Activated CD8-positive, alpha-beta memory T cell treated with anti-CD3 and anti-CD28 coated beads, Interleukin-2, amount 50 U/mL, for 24 hours (primary cell): ENCODE measurements at regions not wholly inside any gene's neighbourhood (a gene's known extent, or its start where the extent isn't known, plus 50 kb on each side); places are given as distances from the start of the nearest gene placed in this dataset.

Source experiments
- DNase-seq: peaks from one replicate; pipeline ENCODE4 v3.0.0-alpha.2; 2020; ENCODE audit errors: extremely low read depth

DNA sequence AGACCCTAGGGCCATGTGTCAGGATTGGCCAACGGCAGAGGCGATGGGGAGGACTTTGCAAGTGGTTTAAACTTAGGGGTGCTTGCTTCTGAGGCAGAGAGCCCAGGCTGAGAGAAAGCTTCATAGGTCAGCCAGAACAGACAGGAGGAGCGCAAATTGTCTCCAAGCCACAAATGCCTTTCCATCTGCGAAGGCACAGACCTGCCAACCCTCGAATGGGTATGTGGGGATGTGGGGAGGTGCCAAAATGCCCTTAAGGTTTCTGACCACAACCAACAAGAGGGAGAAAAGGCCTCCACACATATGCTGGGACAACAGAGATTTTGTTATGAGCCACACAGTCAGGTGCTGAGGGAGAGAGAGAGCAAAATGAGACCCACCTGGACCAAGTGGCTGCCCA lies 283.6 kb downstream of the CYP26B1 start:
- no peak for DNase-seq

DNA sequence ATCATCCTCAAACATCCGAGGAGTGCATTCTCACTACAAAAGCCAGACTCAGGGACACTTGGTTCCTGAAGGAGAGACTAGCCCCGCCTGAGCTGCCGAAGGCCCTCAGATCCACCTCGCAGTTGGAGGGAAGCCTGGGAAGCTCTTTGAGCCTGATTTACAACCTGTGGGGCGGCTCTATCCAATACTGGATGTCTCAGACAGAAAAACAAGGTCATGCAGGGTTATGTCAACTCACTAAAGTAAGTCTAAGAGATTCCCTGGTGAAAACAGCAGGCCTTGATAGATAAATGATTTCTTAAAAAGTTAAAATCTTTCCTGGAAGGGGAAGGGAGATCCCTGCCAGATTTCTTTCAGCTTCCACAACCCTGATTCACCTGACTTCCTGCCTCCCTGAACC lies 284.3 kb downstream of the CYP26B1 start:
- no peak for DNase-seq

DNA sequence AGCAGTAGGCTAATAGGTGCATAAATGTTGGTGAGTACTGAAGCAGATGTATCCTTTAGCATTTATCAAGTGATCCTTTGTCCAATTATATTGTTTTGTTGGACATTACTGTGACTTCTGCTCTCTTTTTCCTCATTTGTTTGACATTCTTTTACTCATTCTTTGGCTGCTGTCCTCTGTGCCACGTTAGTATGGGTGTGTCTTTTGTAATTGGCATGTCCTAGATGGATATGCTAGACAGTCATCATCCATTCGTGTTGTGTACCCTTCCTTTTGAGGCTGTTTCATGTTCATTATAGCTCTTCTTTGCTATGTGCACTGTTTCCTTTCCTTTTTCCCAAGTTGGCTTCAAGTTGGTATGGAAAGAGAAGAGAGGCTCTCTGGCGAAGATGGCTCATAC lies 284.7 kb downstream of the CYP26B1 start:
- no peak for DNase-seq

DNA sequence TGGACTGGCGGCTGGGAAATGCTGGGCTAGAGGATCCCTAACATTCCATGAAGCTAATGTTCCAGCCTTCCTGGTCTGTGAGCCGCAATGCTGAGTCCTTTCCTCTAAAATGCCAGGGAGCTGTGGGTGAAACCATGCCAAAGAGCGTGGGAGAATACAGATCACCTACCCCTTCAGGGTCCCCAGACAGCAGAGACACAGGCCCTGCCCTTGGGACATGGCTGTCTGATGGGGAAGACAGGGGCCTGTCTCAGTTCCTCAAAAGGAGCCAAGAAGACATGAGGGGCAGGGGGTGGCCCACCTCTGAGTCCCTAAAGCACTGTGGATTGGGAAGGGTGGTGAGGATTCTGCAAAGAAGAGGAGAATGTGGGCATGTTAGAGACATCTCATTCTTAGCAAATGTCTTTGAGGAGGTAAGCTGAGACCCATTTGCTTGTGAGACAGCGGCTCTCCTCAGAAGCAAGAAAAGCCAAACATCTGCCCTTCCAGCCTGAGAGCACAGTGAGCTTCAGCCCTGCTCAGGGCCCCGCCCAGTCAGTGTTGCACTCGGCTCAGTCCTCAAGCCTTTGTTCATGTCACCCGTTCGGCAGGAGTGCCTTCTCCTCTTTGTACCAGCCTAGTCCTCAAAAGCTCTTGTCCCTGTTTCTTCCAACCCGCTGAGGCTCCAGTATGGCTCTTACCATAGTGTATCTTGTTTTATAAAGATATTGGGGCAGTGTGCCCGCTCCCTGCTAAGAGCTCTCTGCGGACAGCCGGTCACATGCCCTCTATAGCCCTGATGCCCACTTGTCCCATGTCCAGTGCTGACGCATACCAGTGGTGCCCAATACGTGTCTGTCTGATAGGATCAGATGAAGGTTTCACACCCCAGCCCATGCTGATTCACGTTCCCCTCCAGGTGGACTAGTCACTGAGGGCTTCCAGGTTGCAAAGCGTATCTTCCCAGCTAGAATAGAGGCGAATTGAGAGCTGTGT lies 286.2 kb downstream of the CYP26B1 start:
- no peak for DNase-seq

DNA sequence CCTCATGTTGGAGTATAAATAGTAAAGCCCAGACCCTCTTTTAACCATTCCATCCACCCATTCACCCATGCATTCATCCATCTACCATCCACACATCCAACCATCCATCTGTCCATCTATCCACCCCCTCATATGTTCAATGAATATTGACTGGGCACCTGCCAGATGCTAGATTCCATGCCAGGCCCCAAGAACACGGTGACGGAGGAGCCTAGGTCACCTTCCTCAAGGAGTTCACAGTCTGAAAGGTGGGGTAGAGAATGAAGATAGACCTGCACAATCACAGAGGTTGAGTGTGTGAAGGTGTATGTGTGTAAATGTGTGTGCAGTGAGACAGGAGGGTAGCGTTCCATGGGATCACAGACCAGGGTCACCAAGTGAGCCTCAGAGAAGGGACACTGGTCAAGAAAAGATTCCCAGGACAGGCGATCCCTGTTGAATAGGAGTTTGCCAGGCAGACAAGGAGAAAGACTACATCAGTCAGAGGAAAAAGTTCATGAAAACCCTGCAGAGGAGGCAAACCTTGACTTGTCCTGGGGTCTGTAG lies 287.2 kb downstream of the CYP26B1 start:
- DNase-seq = no peak

DNA sequence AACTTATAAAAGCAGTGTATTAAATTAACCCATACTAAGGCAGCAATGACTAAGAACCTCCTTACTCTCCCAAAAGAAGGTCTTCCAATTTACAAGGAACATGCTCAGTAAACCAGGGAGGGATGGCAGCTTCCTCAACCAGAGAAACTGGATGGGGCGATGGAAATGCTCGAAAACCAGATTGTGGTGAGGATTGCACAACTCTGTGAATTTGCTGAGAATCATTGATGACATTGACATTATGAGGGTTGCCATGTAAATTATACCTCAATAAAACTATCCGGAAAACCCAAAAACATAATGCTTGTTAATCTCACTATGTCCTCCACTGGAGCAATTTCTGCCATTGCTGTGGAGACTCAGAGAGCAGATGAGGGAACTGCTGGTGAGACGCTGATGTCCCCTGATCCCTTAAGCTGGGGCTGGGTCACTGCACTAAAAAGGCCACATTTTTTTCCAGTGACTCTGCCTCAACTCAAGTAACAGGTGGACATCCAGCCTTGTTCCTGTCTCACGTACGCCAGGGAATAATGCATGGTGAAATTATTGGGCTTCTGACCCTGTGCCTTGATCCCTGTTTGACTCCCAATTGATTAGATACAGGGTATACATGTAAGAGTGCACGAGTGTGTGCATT lies 288.3 kb downstream of the CYP26B1 start:
- no peak for DNase-seq

DNA sequence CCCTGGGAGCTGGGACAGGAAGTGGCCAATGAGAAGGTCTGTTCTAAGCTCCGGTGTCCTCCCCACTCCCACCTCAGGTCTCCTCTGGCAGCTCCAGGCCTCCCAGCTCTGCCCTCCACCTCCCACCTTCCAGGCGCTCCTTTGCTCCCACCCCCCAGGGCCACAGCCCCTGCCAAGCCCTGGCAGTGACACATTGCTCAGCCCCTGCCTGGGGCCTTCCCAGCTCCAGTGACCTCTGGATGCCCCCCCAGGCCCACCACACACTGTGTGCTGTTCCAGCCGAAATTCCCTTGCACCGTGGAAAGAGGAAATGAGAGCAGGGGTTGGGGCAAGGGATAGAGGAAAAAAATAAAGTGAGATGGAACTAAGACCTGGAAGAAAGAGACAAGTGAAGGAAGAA lies 289.6 kb downstream of the CYP26B1 start:
- no peak for DNase-seq

DNA sequence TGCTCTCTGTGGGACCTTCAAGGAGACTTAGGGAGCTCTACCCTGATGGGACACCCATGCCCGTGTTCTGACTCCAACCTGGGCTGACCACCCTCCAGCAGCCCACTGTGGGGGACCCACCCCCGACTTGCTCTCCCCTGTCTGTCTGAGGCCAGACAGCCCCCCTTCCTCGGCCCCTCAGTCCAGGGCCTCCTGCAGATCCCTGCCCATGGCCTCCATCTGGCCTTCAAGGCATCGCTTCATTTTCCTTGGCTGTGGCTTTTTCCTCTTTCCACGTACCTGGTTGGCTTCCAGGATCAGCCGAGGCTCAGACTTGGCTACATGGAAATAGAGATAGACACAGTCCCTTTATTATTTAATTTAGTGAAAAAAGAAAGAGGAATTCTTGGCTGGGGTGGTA lies 290.0 kb downstream of the CYP26B1 start:
- no peak for DNase-seq

DNA sequence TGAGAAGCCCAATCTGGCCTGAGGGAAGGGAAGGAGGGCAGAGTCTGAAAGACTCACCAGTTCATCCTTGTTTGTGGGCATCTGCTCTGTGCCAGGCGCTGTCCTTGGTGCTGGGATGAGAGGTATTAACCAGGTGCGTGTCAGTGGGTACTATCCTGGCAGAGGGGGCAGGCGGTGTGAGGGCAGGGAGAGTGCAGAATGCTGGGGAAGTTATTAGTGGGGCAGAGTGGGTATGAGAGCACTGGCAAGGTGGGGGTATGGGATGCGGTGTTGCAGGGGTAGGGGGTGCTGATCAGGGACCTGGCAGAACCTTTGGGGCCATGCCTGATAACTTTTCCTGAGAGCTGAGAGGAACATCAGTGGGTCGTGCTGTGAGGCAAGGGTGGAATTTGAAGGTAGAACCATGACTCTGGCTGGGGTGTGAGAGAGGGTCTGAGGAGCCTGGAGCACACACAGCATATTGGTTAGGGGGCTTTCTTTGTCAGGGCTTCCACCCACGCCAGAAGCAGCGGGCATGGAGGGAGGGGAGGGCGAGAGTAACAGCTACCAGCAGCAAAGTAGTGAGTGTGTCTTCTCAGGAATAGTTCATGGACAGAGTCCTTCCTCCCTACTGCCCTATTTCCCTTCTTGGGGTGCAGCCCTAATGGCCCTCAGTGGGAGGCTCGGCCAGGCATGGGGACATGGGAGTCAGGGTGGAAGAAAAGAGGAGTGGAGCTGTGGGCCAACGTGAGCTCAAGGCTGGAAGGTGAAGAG lies 290.7 kb downstream of the CYP26B1 start:
- no peak for DNase-seq

DNA sequence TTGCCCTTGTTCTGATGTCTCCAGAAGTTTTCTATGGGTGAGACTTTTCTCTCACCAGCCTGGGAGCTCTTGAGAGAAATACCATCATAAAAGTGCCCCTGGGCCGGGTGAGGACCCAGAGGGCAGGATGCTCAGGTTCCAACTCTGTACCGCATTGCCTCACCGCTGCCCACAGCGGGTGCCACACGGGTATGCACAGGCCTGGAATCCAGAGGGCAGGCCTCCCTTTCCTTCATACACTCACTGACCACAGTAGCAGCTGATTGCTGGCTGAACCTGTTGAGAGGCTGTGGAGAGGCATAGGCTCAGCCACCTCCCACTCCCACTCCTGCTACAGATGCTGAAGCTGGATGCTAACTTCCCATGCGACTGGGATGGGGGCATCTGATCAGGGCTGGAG lies 293.8 kb downstream of the CYP26B1 start:
- no peak for DNase-seq

DNA sequence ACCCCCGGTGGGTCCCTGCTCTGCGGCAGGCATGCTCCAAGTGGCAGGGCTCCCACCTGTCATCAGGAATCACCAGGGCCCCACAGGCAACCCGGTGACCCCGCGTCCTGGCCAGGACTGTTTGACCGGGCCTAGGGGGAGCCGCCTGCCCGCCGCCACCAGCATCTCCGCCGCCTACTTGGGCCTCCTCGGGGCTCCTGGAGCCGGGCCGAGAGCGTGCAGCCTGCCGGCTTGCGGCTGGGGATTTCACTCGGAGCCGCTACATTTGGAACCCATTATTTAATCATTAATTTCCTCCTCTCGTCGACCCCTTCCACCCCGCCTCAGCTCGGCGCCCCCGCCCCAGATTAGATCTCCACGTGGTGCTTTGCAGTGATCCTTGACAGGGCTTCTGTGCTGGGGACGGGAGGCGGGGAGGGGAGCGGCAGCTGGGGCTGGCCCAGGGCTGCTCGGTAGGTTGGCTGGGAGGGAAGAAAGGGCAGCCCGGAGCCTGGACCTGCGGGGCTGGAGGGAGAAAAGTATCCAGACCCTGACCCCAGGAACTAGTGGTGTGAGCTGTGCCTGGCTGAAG lies 295.4 kb downstream of the CYP26B1 start:
- DNase-seq = no peak

DNA sequence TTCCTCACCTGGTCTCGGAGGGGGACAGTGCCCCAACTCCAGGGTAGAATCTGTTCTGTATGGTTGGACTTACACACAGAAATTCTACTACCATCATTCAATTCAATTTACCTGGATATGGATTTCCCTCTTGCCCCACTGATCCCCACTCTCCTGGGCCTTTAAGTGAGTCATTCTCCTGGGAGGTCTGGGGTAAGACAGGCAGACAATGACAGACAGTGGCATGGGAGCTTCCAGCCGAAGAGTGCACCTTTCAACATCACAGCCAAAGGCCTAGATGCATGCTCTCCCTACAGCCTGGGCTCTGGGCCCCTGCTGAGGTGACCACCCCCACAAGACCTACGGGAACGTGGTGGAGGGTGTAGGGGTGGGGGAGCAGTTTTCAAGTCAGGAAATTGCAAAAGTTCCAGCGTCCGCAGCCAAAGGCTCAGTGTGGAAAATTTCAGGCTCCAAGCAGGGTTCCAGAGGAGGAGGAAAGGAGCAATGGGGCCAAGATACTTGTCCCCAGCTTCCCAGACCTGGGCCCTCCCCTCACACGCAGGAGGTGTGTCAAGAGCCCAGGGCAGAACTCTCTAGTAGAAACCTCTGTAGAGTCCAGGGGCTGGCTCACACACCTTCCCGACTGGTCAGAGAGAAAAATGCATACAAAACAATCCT lies 296.4 kb downstream of the CYP26B1 start:
- no peak for DNase-seq

DNA sequence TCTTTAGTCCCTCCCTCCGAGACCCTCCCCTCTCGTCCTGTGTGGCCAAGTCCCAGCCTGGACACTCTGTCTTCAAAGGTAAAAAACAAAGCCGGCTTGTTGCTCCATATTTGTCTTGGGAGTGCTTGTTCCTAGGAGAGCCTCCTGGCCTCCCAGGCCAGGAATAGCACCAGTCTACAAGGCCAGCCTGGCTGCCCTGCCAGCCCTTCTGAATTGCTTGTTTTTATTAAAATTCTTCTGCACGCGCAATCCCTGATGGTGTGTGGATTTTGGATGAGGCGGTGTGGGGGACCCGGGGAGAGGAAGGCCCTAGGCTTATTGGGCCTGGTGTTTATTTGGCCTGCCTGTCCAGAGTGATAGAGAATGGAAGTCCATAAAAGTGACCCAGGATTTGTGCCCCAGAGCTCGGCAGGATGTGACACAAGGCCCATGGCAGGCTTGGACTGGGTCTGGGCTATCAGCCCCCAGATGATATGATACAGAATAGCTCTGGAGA lies 297.3 kb downstream of the CYP26B1 start:
- no peak for DNase-seq

DNA sequence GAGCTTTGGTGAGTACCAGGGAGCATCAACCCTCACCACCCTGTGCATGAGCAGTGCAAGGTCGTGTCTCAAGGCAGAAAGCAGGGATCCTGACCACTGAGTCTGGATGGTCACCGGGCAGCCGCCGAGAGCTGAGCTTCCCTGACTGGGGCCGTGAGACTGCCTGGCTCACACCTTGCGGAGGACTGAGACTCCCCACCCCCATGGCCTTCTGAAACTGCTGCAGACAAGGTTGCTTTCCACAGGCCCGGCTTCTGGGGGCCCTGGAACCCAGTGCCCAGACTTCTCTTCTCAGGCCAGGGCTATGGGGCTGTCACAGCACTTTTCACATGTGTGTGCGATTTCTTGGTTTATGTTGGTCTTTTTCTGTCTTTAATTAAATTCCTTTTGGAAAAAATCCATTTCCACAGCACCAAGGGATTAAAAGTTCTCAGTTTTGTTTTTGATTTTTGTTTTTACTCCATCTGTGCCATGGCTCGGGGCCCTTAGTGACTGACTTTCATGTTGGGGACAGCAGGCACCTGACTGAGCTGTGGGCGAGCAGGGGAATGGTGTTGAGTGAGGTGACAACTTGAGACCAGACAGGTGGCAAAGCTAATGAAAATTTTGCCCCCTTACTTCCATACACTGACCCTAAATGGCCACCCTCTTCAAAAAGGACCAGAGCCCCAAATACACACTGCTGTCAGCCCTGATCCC lies 297.9 kb downstream of the CYP26B1 start:
- DNase-seq = no peak

DNA sequence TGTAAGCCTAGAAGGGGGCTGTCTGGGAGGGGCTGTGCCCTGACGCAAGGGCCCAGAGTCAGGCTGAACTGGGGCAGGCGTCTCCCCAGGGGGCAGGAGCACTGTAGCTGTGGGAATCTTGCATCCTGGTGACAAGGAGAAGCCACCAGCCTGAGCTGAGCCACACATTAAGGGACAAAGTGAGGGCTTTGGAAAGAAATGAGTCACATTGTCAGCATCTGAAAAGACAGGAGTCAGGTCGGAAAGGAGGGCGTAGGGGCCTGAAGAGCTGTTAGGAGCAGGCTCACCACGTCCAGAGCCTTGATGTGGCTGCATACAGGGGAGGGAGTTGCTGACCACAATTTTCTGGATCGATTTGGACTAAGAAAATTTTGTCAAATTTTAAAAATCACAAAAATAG lies 298.6 kb downstream of the CYP26B1 start:
- no peak for DNase-seq

DNA sequence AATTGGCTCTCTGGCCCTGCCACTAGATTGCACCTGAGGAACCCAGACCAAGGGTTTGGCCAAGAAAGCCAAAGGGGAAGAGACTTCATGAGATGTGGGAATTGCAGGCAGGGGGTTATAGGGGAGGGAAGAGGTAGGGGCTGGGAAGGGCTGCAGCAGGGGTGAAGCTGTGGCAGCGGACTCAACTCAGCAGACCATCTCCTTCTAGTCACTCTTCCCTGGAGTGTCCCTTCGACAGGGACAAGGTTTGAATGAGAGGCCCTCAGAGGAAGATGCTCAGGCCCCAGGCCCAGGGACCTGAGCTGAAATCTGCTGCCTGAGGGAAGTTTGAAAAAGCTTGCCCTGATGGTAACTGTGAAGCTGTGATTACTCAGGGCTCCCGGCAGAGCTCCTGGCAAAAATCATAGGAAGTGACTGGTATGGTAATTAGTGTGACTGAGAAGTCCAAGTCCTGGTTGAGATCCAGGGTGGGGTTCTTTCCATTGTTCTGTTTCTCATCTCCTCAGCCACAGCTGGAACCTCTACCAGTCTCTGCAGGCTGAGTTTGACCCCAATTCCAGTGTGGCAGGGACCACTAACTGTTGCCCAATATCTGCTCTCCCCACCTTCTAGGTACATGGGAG lies 300.9 kb downstream of the CYP26B1 start:
- no peak for DNase-seq

DNA sequence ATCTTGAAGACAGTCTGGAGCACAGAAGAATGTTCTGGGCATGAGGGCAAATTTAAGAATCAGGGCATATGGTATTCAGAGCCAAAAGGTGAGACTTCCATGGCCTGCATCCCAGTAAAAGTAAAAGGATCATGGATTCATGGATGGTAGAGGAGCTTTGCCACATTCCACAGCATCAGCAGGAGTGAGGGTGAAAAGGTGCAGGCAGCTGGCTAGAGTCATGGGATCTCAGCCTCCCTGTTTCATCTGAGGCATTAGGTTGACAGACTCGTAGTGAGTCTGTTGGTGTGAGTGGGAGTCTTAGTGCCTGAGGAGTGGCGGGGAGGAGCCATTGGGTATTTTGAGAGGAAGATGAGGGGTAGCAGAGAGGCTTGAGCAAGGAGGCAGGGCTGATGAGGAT lies 301.6 kb downstream of the CYP26B1 start:
- no peak for DNase-seq

DNA sequence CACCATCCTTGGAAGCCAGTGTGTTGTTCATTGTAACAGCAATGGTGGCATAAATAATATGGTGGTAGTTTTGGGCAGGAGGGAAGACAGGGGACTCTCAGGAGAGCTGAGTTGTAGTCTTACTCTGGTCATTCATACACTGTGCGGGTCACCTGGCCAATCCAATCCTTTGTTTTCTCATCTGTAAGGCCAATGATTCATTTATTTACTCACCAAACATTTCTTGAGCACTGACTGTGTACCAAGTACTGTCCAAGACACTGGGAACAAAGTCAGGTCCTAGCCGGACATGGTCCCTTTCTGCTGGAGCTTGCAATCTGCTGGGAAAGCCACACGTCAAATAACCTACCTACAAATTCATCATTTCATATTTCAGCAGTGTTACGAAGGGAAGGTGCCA lies 302.7 kb downstream of the CYP26B1 start:
- DNase-seq = no peak

DNA sequence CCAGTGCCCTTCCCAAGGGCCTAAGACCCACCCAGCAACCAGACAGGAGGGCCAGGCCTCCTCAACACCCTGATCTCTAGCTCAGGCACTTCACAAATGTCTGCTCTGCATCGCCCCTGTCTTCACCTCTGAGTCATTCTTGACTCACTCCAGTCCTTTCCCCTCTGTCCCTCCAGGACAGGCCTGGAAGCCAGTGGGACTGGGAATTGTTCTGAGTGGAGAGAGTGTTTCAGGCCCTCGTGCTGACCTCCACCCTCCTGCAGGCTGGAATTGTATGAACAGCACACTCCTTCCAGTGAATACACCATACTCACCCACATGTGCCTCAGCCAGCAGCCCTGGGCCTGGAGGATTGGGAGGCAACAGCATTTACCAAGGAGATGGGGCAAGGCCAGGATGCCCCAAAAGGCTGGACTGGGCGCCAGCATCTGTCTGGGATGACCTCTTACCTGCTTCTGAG lies 304.2 kb downstream of the CYP26B1 start:
- DNase-seq = no peak

DNA sequence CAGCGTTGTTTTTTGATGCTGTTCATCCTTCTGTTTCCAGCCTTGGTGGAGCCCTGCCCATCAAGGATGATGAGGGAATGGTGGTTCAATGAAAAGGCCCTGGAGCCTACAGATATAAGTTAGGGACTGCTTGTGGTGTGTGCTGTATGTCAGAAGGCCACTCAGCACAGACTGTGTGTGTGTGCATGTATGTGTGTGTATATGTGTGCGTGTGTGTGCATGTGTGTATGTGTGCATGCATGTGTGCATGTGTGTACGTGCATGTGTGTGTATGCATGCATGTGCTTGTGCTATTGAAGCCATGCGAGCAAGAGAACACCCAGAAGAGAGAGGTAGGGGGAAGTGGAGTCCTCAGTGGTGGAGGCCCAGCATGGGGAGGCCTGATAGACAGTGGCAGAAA lies 304.9 kb downstream of the CYP26B1 start:
- DNase-seq = no peak
